ENCODE measurements at regions not wholly inside any gene's neighbourhood (a gene's known extent, or its start where the extent isn't known, plus 50 kb on each side); places are given as distances from the start of the nearest gene placed in this dataset.

- DNase-seq (no peak), ATAC-seq (ENCODE audit: insufficient read depth, low read depth) (no peak)
- Histone ChIP-seq H3K27me3 (ENCODE audit: insufficient read depth, low read length, poor library complexity) (peaks cover 13% of the 10 kb centered on the region), H3K4me3 (ENCODE audit: low read depth in 1 of 2, low read length in 2 of 2) (no peak overlapping the region), H3K9me3 (ENCODE audit: insufficient read depth, low read length, severe bottlenecking) (no peaks in the 10 kb centered on the region), H3K4me2 (ENCODE audit: insufficient read depth, low read length) (no peak overlapping the region), H3K9ac (ENCODE audit: low read depth, low read length) (no peak overlapping the region), H3K36me3 (ENCODE audit: insufficient read depth, low read length) (no peaks in the 10 kb centered on the region), H2AFZ (ENCODE audit: low read depth, low read length) (no peak overlapping the region), H3K4me1 (ENCODE audit: insufficient read depth, low read length) (no peaks in the 10 kb centered on the region), H4K20me1 (ENCODE audit: insufficient read depth, low read length) (no peaks in the 10 kb centered on the region), H3K27ac (ENCODE audit: low read length) (no peak overlapping the region), H3K79me2 (ENCODE audit: insufficient read depth, low read length) (no peaks in the 10 kb centered on the region)
- no peak for TF ChIP-seq CTCF (IDR thresholded peaks at IDR 0.05; ENCODE audit: borderline replicate concordance, extremely low read depth, low read length, poor library complexity, severe bottlenecking)
- TF ChIP-seq EZH2 (IDR thresholded peaks at IDR 0.05; ENCODE audit: borderline replicate concordance, low read depth, low read length, severe bottlenecking) = no peak
These were observed 472.2 kb downstream of the SOX6 start for GRCh38 chr11:15884141-15884540.

DNA sequence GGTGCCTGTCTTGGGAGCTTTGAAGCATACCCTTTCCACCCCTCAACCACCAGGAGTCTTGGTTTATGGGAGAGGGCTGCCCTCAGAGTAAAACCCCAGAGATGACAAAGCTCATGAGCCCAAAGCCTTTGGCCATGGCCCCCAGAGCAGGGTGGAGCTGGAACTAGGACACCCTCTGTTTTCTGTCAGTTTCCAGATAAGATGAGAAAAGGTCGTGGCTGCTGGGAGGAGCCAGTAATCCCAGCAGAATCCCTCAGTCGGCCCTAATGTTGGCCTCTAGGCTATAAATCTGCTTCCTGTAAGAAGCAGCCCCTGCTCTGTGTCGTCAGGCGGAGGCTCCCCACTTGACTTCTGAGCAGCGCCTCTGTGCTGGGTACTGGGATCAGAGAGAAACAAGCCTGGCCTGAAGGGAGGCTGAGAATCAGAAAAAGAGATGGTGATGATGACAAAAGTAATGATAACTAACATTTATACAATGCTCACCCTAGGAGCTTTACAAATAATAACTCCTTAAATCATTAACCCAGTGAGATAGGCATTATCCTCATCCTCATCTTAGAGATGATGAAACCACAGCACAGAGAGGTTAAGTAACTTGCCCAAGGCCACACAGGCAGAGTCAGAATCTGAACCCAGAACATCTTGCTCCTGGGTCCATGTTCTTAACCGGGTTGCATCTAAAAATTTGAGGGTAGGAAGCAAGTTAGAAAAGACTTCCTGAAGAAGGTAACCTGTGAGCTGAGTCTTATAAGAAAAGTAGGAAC, 471.4 kb downstream of the SOX6 start:
- Histone ChIP-seq H3K36me3 (ENCODE audit: insufficient read depth, low read length) (no peaks in the 10 kb centered on the region), H2AFZ (ENCODE audit: low read depth, low read length) (no peak overlapping the region), H4K20me1 (ENCODE audit: insufficient read depth, low read length) (no peaks in the 10 kb centered on the region), H3K4me2 (ENCODE audit: insufficient read depth, low read length) (no peak overlapping the region), H3K4me1 (ENCODE audit: insufficient read depth, low read length) (no peaks in the 10 kb centered on the region), H3K79me2 (ENCODE audit: insufficient read depth, low read length) (no peaks in the 10 kb centered on the region), H3K4me3 (ENCODE audit: low read depth in 1 of 2, low read length in 2 of 2) (no peak overlapping the region), H3K9ac (ENCODE audit: low read depth, low read length) (no peak overlapping the region), H3K27me3 (ENCODE audit: insufficient read depth, low read length, poor library complexity) (peaks cover 17% of the 10 kb centered on the region), H3K27ac (ENCODE audit: low read length) (no peak overlapping the region), H3K9me3 (ENCODE audit: insufficient read depth, low read length, severe bottlenecking) (no peaks in the 10 kb centered on the region)
- TF ChIP-seq EZH2 (IDR thresholded peaks at IDR 0.05; ENCODE audit: borderline replicate concordance, low read depth, low read length, severe bottlenecking) = no peak
- no peak for TF ChIP-seq CTCF (IDR thresholded peaks at IDR 0.05; ENCODE audit: borderline replicate concordance, extremely low read depth, low read length, poor library complexity, severe bottlenecking)
- ATAC-seq (ENCODE audit: insufficient read depth, low read depth) = no peak
- no peak for DNase-seq

DNA sequence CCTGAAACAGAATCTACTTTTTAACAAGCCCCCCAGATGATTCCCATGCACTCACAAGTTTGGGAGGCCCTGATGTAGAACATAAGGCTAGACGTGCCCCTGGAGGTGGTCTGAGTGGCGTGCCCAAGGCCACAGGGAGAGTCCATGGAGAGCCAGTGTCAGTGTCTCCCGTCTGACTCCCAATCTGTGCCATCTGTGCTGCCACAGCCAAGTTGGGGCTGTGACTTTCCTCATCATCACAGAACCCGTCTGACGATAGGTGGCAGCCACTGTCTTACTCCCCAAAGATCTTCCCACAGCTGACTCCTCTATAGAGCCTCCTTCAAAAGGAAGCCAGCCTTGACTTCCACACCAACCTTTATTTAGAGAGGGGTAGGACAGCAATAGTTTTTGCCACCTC, 470.5 kb downstream of the SOX6 start:
- Histone ChIP-seq H3K27me3 (ENCODE audit: insufficient read depth, low read length, poor library complexity) (peaks cover 25% of the 10 kb centered on the region), H3K4me1 (ENCODE audit: insufficient read depth, low read length) (no peaks in the 10 kb centered on the region), H3K79me2 (ENCODE audit: insufficient read depth, low read length) (no peaks in the 10 kb centered on the region), H3K27ac (ENCODE audit: low read length) (no peak overlapping the region), H4K20me1 (ENCODE audit: insufficient read depth, low read length) (no peaks in the 10 kb centered on the region), H3K36me3 (ENCODE audit: insufficient read depth, low read length) (no peaks in the 10 kb centered on the region), H3K4me2 (ENCODE audit: insufficient read depth, low read length) (no peak overlapping the region), H3K9me3 (ENCODE audit: insufficient read depth, low read length, severe bottlenecking) (no peaks in the 10 kb centered on the region), H2AFZ (ENCODE audit: low read depth, low read length) (no peak overlapping the region), H3K9ac (ENCODE audit: low read depth, low read length) (no peak overlapping the region), H3K4me3 (ENCODE audit: low read depth in 1 of 2, low read length in 2 of 2) (no peak overlapping the region)
- DNase-seq = no peak
- no peak for ATAC-seq (ENCODE audit: insufficient read depth, low read depth)
- TF ChIP-seq CTCF (IDR thresholded peaks at IDR 0.05; ENCODE audit: borderline replicate concordance, extremely low read depth, low read length, poor library complexity, severe bottlenecking) (no peak), EZH2 (IDR thresholded peaks at IDR 0.05; ENCODE audit: borderline replicate concordance, low read depth, low read length, severe bottlenecking) (no peak)
